ENCODE measurements at regions not wholly inside any gene's neighbourhood (a gene's known extent, or its start where the extent isn't known, plus 50 kb on each side); places are given as distances from the start of the nearest gene placed in this dataset.
"Not testable (repeated sequence)": the region's sequence is repeated elsewhere in the genome, so short reads cannot be mapped to it uniquely, and the experiment has no call there.

GRCh38 chr17:20848869-20849443 is 193.9 kb downstream of the USP22 start:
- DNase-seq (ENCODE audit: low read depth); H3K4me3 ChIP-seq (ENCODE audit: low read length): not testable (repeated sequence)
- TF ChIP-seq CTCF (IDR thresholded peaks at IDR 0.05; ENCODE audit: insufficient read depth, low read depth, low read length, missing control alignments) = peak; percentile 46

- peak; percentile 50 for DNase-seq (ENCODE audit: low read depth)
- H3K4me3 ChIP-seq (ENCODE audit: low read length) = peak overlapping the region; percentile 33
Measured at GRCh38 chr17:20851591-20852238, 191.1 kb downstream of the USP22 start.

- peak; percentile 46 for DNase-seq (ENCODE audit: low read depth)
- H3K4me3 ChIP-seq (ENCODE audit: low read length) = peak overlapping the region; percentile 33
- TF ChIP-seq CTCF (IDR thresholded peaks at IDR 0.05; ENCODE audit: insufficient read depth, low read depth, low read length, missing control alignments) = no peak
Measured at GRCh38 chr17:20852239-20852989, 190.4 kb downstream of the USP22 start.

- TF ChIP-seq CTCF (IDR thresholded peaks at IDR 0.05; ENCODE audit: insufficient read depth, low read depth, low read length, missing control alignments) = no peak
- no peak for DNase-seq (ENCODE audit: low read depth)
- peak overlapping the region; percentile 33 for H3K4me3 ChIP-seq (ENCODE audit: low read length)
Measured at GRCh38 chr17:20852990-20853370, 189.8 kb downstream of the USP22 start.

- DNase-seq (ENCODE audit: low read depth); H3K4me3 ChIP-seq (ENCODE audit: low read length): not testable (repeated sequence)
Measured at GRCh38 chr17:20855910-20856470, 186.8 kb downstream of the USP22 start.

- not testable (repeated sequence) for H3K4me3 ChIP-seq (ENCODE audit: low read length)
Measured at GRCh38 chr17:20866444-20867209, 176.2 kb downstream of the USP22 start.

GRCh38 chr17:20867436-20867937 is 175.3 kb downstream of the USP22 start:
- DNase-seq (ENCODE audit: low read depth); H3K4me3 ChIP-seq (ENCODE audit: low read length): not testable (repeated sequence)

More at GRCh38 chr17:20866444-20867209, 176.2 kb downstream of the USP22 start:
- not testable (repeated sequence) for DNase-seq (ENCODE audit: low read depth)

- not testable (repeated sequence) for DNase-seq (ENCODE audit: low read depth); H3K4me3 ChIP-seq (ENCODE audit: low read length)
Measured at GRCh38 chr17:20867938-20868661, 174.7 kb downstream of the USP22 start.

GRCh38 chr17:20868662-20869007 is 174.2 kb downstream of the USP22 start:
- not testable (repeated sequence) for DNase-seq (ENCODE audit: low read depth)

GRCh38 chr17:20873173-20873572 is 169.6 kb downstream of the USP22 start:
- not testable (repeated sequence) for DNase-seq (ENCODE audit: low read depth); H3K4me3 ChIP-seq (ENCODE audit: low read length)

More at GRCh38 chr17:20868662-20869007, 174.2 kb downstream of the USP22 start:
- H3K4me3 ChIP-seq (ENCODE audit: low read length) = not testable (repeated sequence)

- not testable (repeated sequence) for DNase-seq (ENCODE audit: low read depth); H3K4me3 ChIP-seq (ENCODE audit: low read length)
Measured at GRCh38 chr17:20873688-20874328, 169.0 kb downstream of the USP22 start.

- DNase-seq (ENCODE audit: low read depth); H3K4me3 ChIP-seq (ENCODE audit: low read length): not testable (repeated sequence)
Measured at GRCh38 chr17:20877384-20877783, 165.4 kb downstream of the USP22 start.

All from epithelial cell of esophagus (primary cell).